ENCODE measurements at regions not wholly inside any gene's neighbourhood (a gene's known extent, or its start where the extent isn't known, plus 50 kb on each side); places are given as distances from the start of the nearest gene placed in this dataset.

- no peak for TF ChIP-seq POLR2AphosphoS5 (IDR thresholded peaks at IDR 0.05; ENCODE audit: insufficient read depth, low read depth, low read length)
- TF ChIP-seq CTCF (IDR thresholded peaks at IDR 0.05; ENCODE audit: extremely low read depth in 1 of 2, insufficient read depth in 1 of 2, low read depth in 1 of 2, low read length in 2 of 2) = no peak
- no peak for TF ChIP-seq JUN (IDR thresholded peaks at IDR 0.05; ENCODE audit: borderline replicate concordance, insufficient read depth, insufficient read length, low read depth)
- TF ChIP-seq FOS (IDR thresholded peaks at IDR 0.05; ENCODE audit: borderline replicate concordance, insufficient read depth, low read length) = no peak
- TF ChIP-seq POLR2A (IDR thresholded peaks at IDR 0.05; ENCODE audit: low read depth, low read length) = no peak
- no peak for TF ChIP-seq EZH2 (IDR thresholded peaks at IDR 0.05; ENCODE audit: borderline replicate concordance, low read depth, low read length, severe bottlenecking)
- no peak for TF ChIP-seq GATA2 (IDR thresholded peaks at IDR 0.05; ENCODE audit: insufficient read depth, insufficient read length, low read depth, low read length)
Measured at GRCh38 chr9:11928871-11929321, 764.3 kb upstream of the TYRP1 start.
